Activated CD8-positive, alpha-beta T cell treated with anti-CD3 and anti-CD28 coated beads, Interleukin-2, amount 10 ng/mL, durations not matched to agents 7 days and 5 days (primary cell): ENCODE measurements at regions not wholly inside any gene's neighbourhood (a gene's known extent, or its start where the extent isn't known, plus 50 kb on each side); places are given as distances from the start of the nearest gene placed in this dataset.
"Not testable (repeated sequence)": the region's sequence is repeated elsewhere in the genome, so short reads cannot be mapped to it uniquely, and the experiment has no call there.

Experiments used
- ATAC-seq: fragments of 150-1000 bp; cut with Tn5 transposase; one replicate; pipeline ENCODE4 v1.10.0; 2021; ENCODE audit warnings: moderate library complexity
- CTCF ChIA-PET: fragments of 350-600 bp; sonication (Branson Sonifier 250); formaldehyde crosslinking; loops from one replicate; lab custom pipeline; 2021; ENCODE audit warnings: antibody characterized with exemption; lab: Charles Lee
- POLR2A ChIA-PET: fragments of 350-600 bp; sonication (Branson Sonifier 250); formaldehyde crosslinking; loops from one replicate; lab custom pipeline; 2021; ENCODE audit warnings: antibody characterized with exemption; lab: Charles Lee
- DNase-seq: peaks from one replicate; pipeline ENCODE4 v3.0.0-alpha.2; 2020
- H3K27ac Mint-ChIP-seq: one replicate; pipeline ENCODE4 v1.8.0; 2021; ENCODE audit warnings: mild to moderate bottlenecking, mixed read lengths
- H3K27me3 Mint-ChIP-seq: one replicate; pipeline ENCODE4 v1.8.0; 2021; ENCODE audit warnings: low read depth, mixed read lengths
- H3K36me3 Mint-ChIP-seq: one replicate; pipeline ENCODE4 v1.8.0; 2021; ENCODE audit warnings: low read depth, mixed read lengths
- H3K4me1 Mint-ChIP-seq: one replicate; pipeline ENCODE4 v1.8.0; 2021; ENCODE audit warnings: low read depth, mixed read lengths
- H3K4me3 Mint-ChIP-seq: one replicate; pipeline ENCODE4 v1.8.0; 2021; ENCODE audit warnings: mild to moderate bottlenecking, mixed read lengths
- H3K9me3 Mint-ChIP-seq: one replicate; pipeline ENCODE4 v1.8.0; 2022; ENCODE audit warnings: mixed read lengths; ENCODE audit not compliant: insufficient read depth

DNA sequence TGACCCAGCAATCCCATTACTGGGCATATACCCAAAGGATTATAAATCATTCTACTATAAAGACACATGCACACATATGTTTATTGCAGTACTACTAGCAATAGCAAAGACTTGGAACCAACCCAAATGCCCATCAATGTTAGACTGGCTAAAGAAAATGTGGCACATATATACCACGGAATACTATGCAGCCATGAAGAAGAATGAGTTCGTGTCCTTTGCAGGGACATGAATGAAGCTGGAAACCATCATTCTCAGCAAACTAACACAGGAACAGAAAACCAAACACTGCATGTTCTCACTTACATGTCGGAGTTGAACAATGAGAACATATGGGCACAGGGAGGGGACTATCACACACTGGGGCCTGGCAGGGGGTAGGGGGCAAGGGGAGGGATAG lies 183.0 kb downstream of the HACE1 start:
- CTCF ChIA-PET = not testable (repeated sequence)

DNA sequence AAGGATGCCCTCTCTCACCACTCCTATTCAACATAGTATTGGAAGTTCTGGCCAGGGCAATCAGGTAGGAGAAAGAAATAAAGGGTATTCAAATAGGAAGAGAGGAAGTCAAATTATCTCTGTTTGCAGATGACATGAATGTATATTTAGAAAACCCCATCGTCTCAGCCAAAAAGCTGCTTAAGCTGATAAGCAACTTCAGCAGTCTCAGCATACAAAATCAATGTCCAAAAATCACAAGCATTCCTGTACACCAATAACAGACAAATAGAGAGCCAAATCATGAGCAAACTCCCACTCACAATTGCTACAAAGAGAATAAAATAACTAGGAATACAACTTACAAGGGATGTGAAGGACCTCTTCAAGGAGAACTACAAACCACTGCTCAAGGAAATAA lies 184.6 kb downstream of the HACE1 start:
- H3K4me3 Mint-ChIP-seq, POLR2A ChIA-PET, H3K9me3 Mint-ChIP-seq, H3K27me3 Mint-ChIP-seq, CTCF ChIA-PET, H3K4me1 Mint-ChIP-seq, ATAC-seq, H3K27ac Mint-ChIP-seq, H3K36me3 Mint-ChIP-seq, DNase-seq: not testable (repeated sequence)

More for the DNA sequence above, 183.0 kb downstream of the HACE1 start:
- POLR2A ChIA-PET, H3K27me3 Mint-ChIP-seq, H3K27ac Mint-ChIP-seq, H3K4me3 Mint-ChIP-seq, H3K36me3 Mint-ChIP-seq, DNase-seq, H3K9me3 Mint-ChIP-seq, ATAC-seq, H3K4me1 Mint-ChIP-seq: not testable (repeated sequence)

DNA sequence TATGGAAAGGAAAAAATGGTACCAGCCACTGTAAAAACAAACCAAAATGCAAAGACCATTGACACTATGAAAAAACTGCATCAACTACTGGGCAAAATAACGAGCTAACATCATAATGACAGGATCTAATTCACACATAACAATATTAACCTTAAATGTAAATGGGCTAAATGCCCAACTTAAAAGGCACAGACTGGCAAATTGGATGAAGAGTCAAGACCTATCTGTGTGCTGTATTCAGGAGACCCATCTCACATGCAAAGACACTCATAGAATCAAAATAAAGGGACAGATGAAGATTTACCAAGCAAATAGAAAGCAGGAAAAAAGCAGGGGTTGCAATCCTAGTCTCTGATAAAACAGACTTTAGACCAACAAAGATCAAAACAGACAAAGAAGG lies 186.6 kb downstream of the HACE1 start:
- H3K4me1 Mint-ChIP-seq, ATAC-seq, DNase-seq, H3K27me3 Mint-ChIP-seq, CTCF ChIA-PET, POLR2A ChIA-PET, H3K4me3 Mint-ChIP-seq, H3K9me3 Mint-ChIP-seq, H3K36me3 Mint-ChIP-seq, H3K27ac Mint-ChIP-seq: not testable (repeated sequence)

DNA sequence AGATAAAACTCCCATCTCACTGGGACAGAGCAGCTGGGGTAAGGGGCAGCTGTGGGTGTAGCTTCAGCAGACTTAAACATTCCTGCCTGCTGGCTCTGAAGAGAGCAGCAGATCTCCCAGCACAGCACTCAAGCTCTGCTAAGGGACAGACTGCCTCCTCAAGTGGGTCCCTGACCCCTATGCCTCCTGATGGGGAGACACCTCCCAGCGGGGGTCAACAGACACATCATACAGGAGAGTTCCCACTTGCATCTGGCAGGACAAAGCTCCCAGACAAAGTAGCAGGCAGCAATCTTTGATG lies 188.2 kb downstream of the HACE1 start:
- peaks cover 12% of the 10 kb centered on the region for H3K27me3 Mint-ChIP-seq
- CTCF ChIA-PET = interaction anchor here (1.1 kb wide), 1 partner anchor 11 kb away, joined by 3 read pairs; no protein-coding TSS in a partner anchor
- H3K4me3 Mint-ChIP-seq, H3K27ac Mint-ChIP-seq, H3K36me3 Mint-ChIP-seq, ATAC-seq, H3K9me3 Mint-ChIP-seq, H3K4me1 Mint-ChIP-seq, POLR2A ChIA-PET, DNase-seq: not testable (repeated sequence)

GRCh38 chr6:104670834-104671590 lies 188.7 kb downstream of the HACE1 start:
- DNase-seq, H3K27ac Mint-ChIP-seq, H3K4me3 Mint-ChIP-seq, POLR2A ChIA-PET, H3K36me3 Mint-ChIP-seq, H3K9me3 Mint-ChIP-seq, ATAC-seq, H3K4me1 Mint-ChIP-seq: not testable (repeated sequence)
- CTCF ChIA-PET = interaction anchor here (1.1 kb wide), 1 partner anchor 12 kb away, joined by 3 read pairs; no protein-coding TSS in a partner anchor
- H3K27me3 Mint-ChIP-seq = peaks cover 16% of the 10 kb centered on the region

DNA sequence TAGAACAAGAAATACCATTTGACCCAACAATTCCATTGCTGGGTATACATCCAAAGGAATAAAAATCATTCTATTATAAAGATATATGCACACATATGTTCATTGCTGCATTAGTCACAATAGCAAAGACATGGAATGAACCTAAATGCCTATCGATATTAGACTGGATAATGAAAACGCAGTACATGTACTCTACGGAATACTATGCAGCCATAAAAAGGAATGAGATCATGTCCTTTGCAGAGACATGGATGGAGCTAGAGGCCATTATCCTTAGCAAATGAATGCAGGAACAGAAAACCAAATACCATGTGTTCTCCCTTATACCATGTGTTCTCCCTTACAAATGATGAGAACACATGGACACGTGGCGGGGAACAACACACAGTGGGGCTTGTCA lies 190.2 kb downstream of the HACE1 start:
- H3K9me3 Mint-ChIP-seq = peaks cover 6% of the 10 kb centered on the region
- H3K4me1 Mint-ChIP-seq = no peaks in the 10 kb centered on the region
- DNase-seq = no peak
- H3K4me3 Mint-ChIP-seq = no peak overlapping the region
- no peaks in the 10 kb centered on the region for H3K36me3 Mint-ChIP-seq
- POLR2A ChIA-PET = no interaction called here
- no peak overlapping the region for H3K27ac Mint-ChIP-seq
- no peak for ATAC-seq
- H3K27me3 Mint-ChIP-seq = peaks cover 17% of the 10 kb centered on the region
- CTCF ChIA-PET = no interaction called here

- peaks cover 2% of the 10 kb centered on the region for H3K27me3 Mint-ChIP-seq
- H3K4me3 Mint-ChIP-seq = no peak overlapping the region
- no peaks in the 10 kb centered on the region for H3K36me3 Mint-ChIP-seq
- ChIA-PET CTCF (no interaction called here), POLR2A (no interaction called here)
- DNase-seq = no peak
- no peaks in the 10 kb centered on the region for H3K4me1 Mint-ChIP-seq
- no peaks in the 10 kb centered on the region for H3K9me3 Mint-ChIP-seq
- no peak overlapping the region for H3K27ac Mint-ChIP-seq
- ATAC-seq = no peak
Measured at GRCh38 chr6:104656235-104656634, 203.5 kb downstream of the HACE1 start.

GRCh38 chr6:104653781-104654180 lies 205.9 kb downstream of the HACE1 start:
- ATAC-seq (no peak), DNase-seq (no peak)
- ChIA-PET POLR2A (no interaction called here), CTCF (no interaction called here)
- H3K9me3 Mint-ChIP-seq = no peaks in the 10 kb centered on the region
- no peaks in the 10 kb centered on the region for H3K4me1 Mint-ChIP-seq
- no peak overlapping the region for H3K27ac Mint-ChIP-seq
- no peaks in the 10 kb centered on the region for H3K36me3 Mint-ChIP-seq
- H3K27me3 Mint-ChIP-seq = peaks cover 2% of the 10 kb centered on the region
- no peak overlapping the region for H3K4me3 Mint-ChIP-seq

- CTCF ChIA-PET = no interaction called here
- Mint-ChIP-seq H3K27ac (no peak overlapping the region), H3K4me1 (no peaks in the 10 kb centered on the region), H3K4me3 (no peak overlapping the region), H3K27me3 (no peaks in the 10 kb centered on the region), H3K36me3 (no peaks in the 10 kb centered on the region), H3K9me3 (no peaks in the 10 kb centered on the region)
- DNase-seq = no peak
- POLR2A ChIA-PET = no interaction called here
- no peak for ATAC-seq
Measured at GRCh38 chr6:104648347-104648746, 211.4 kb downstream of the HACE1 start.

DNA sequence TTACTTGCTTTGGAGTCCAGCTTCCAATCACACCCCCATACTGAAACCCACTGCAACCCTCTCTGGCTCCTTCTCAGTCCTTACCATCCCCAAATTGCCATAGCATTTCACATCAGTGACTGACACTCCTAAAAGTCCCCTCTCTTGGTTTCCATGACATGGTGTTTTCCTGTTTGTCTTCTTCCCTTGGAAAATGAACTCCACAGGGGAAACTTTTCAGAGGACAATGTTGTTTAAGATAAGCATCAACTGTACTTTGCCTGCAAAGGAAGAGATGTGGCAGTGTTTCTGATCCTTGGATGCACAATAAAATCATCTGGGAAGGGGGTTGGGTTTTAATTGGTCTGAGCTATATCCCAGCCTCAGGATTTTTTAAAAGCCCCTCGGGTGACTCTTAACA lies 214.9 kb downstream of the HACE1 start:
- Mint-ChIP-seq H3K36me3 (no peaks in the 10 kb centered on the region), H3K27me3 (no peaks in the 10 kb centered on the region), H3K4me1 (no peaks in the 10 kb centered on the region), H3K27ac (no peak overlapping the region), H3K9me3 (no peaks in the 10 kb centered on the region), H3K4me3 (no peak overlapping the region)
- ATAC-seq (no peak), DNase-seq (no peak)
- CTCF ChIA-PET = interaction anchor here (1.2 to 1.6 kb wide), 2 partner anchors 8 to 10 kb away, joined by 3 read pairs; no protein-coding TSS in a partner anchor
- POLR2A ChIA-PET = no interaction called here

- no peaks in the 10 kb centered on the region for H3K27me3 Mint-ChIP-seq
- no peak overlapping the region for H3K27ac Mint-ChIP-seq
- H3K36me3 Mint-ChIP-seq = no peaks in the 10 kb centered on the region
- DNase-seq = no peak
- no peak overlapping the region for H3K4me3 Mint-ChIP-seq
- no peak for ATAC-seq
- H3K4me1 Mint-ChIP-seq = peaks cover 7% of the 10 kb centered on the region
- CTCF ChIA-PET = no interaction called here
- no peaks in the 10 kb centered on the region for H3K9me3 Mint-ChIP-seq
- POLR2A ChIA-PET = no interaction called here
Measured at GRCh38 chr6:104642871-104643270, 216.8 kb downstream of the HACE1 start.

- Mint-ChIP-seq H3K27ac (no peak overlapping the region), H3K27me3 (peaks cover 3% of the 10 kb centered on the region), H3K9me3 (no peaks in the 10 kb centered on the region), H3K4me1 (peaks cover 7% of the 10 kb centered on the region), H3K4me3 (no peak overlapping the region), H3K36me3 (no peaks in the 10 kb centered on the region)
- ChIA-PET POLR2A (no interaction called here), CTCF (no interaction called here)
- DNase-seq (no peak), ATAC-seq (no peak)
Measured at GRCh38 chr6:104640761-104641160, 219.0 kb downstream of the HACE1 start.
